ENCODE measurements at regions not wholly inside any gene's neighbourhood (a gene's known extent, or its start where the extent isn't known, plus 50 kb on each side); places are given as distances from the start of the nearest gene placed in this dataset.

DNA sequence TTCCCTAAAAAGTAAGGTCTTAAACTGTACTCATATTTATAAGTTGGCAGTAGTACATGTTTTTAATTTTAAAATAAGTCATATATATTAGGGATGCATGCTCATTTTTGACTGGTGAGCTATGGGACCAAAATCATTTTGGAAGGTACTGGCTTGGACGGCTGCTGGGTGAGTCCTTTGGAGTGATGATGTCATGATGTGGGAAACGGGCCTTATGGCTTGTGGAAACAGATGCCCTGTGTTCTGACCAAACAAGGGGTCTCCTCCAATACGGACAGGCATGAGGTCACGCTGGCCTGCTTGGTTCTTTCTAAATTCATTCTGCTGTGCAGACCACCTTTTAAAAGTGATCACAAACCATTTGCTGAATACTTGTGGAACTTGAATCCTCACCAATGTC lies 109.2 kb upstream of the MGAT5 start:
- DNase-seq (ENCODE audit: low read depth): no peak
- in situ Hi-C loops (cut with HindIII; ENCODE audit: low pct_unique_long_range_greater_than_20kb, low sequenced_read_pairs): no loop called here

DNA sequence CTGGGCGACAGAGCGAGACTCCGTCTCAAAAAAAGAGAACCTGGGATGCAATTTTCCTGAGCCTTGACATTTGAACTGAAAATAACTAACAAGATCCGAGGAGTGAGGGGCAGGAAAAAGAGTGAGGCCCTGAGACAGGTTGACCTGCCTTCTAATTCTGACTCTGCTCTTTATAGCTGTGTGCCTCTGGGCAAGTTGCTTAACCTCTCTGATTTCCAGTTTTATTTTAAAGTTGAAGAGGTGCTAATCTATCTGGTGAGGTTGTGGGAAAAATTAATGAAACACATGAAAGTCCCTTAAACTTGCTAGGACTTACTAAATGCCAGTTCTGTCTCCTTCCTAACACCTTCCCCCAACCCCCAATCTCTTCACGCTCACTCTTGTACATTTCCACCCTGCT lies 108.4 kb upstream of the MGAT5 start:
- in situ Hi-C loops (cut with HindIII; ENCODE audit: low pct_unique_long_range_greater_than_20kb, low sequenced_read_pairs): no loop called here

DNA sequence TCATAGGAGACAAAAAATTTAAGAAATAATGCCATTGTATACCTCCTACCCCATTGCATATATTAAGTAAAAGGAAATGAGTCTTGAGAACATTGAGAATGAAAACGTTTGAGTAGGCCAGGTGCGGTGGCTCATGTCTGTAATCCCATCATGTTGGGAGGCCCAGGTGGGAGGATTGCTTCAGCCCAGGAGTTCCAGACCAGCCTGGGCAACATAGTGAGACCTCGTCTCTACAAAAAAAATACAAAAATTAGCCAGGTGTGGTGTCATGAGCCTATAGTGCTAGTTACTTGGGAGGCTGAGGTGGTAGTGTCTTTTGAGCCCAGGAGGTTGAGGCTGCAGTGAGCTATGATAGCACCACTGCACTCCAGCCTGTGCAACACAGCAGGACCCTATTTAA lies 107.7 kb upstream of the MGAT5 start:
- in situ Hi-C loops (cut with HindIII; ENCODE audit: low pct_unique_long_range_greater_than_20kb, low sequenced_read_pairs): no loop called here
- DNase-seq (ENCODE audit: low read depth): no peak

More for the DNA sequence above, 108.4 kb upstream of the MGAT5 start:
- DNase-seq (ENCODE audit: low read depth): no peak

DNA sequence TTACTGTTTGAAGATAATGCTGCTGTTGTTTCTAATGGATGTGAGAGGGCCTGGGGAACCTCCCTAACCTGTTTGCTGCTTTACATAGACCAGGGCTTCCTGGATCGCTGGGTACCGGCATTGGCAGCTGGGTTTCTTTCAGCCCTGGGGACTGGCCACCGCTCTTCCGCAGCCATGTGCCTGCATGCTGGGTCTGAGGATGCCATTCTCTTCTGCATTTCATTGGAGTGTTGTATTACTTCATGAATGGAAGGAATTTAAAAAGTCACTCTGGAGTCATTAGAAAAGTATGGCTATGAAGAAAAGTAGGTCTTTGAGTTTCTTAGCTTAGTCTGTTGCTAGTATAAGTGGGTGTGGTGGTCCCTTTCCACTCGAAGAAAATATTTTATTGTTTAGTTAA lies 107.3 kb upstream of the MGAT5 start:
- in situ Hi-C loops (cut with HindIII; ENCODE audit: low pct_unique_long_range_greater_than_20kb, low sequenced_read_pairs): no loop called here
- DNase-seq (ENCODE audit: low read depth): no peak

DNA sequence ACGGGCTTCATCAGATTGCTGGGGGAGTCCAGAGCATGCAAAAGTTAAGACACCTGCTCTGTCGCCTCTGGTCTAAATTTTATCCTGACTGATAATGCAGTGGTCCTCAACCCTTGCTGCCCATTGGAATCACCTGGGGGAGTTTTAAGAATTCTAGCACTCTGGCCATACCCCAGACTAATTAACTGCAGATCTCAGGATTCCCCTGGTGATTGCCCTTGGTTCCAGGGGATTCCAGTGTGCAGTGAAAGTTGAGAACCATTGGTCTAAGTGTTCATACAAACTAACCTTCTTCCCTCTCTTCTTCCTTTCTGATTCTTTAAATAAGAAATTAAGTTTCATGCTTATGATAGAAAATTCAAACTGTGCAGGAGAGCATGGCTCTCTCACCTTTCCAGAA lies 105.7 kb upstream of the MGAT5 start:
- in situ Hi-C loops (cut with HindIII; ENCODE audit: low pct_unique_long_range_greater_than_20kb, low sequenced_read_pairs): no loop called here
- no peak for DNase-seq (ENCODE audit: low read depth)

DNA sequence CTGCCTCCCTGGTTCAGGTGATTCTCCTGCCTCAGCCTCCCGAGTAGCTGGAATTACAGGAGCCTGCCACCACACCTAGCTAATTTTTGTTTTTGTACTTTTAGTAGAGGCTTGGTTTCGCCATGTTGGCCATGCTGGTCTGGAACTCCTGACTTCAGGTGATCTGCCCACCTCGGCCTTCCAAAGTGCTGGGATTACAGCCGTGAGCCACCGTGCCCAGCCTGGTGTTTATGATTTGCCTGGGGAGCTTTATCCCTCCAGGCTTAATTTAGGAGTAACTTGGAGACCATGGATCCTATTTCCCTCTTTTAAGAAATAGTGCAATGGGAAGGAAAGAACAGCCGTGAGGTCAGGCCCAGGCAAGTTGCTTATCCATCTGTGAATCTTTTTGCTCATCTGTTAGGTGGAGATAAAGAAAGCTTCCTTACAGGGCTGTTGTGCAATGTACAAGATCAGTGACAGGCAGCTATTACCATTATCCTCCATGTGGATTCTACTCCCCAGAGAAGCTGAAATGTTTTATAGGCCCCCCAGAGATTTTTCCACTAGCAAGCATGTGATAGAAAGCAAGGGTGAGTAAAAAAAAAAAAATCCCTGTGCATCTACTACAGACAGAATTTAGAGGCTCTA lies 104.9 kb upstream of the MGAT5 start:
- DNase-seq (ENCODE audit: low read depth): no peak
- in situ Hi-C loops (cut with HindIII; ENCODE audit: low pct_unique_long_range_greater_than_20kb, low sequenced_read_pairs): no loop called here

DNA sequence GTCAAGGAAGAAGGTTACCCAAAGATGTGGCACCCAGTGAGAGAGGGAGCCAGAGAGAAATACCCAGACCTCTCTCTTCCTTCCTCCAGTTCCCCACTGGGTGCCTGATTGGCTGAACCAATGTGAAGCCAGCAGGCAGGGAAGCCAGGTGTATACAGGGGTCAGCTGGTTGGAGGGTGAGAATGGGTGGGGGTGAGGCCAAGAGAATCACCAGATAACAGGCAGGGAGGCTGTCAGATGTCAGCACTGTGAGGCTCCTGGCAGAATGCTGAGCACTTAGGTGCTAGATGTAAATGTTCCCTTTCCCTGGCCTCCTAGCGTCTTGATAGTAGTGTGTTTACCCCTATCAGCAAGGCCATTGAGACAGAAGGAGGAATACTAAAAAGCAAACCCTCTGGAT lies 104.0 kb upstream of the MGAT5 start:
- DNase-seq (ENCODE audit: low read depth): no peak
- in situ Hi-C loops (cut with HindIII; ENCODE audit: low pct_unique_long_range_greater_than_20kb, low sequenced_read_pairs): no loop called here

DNA sequence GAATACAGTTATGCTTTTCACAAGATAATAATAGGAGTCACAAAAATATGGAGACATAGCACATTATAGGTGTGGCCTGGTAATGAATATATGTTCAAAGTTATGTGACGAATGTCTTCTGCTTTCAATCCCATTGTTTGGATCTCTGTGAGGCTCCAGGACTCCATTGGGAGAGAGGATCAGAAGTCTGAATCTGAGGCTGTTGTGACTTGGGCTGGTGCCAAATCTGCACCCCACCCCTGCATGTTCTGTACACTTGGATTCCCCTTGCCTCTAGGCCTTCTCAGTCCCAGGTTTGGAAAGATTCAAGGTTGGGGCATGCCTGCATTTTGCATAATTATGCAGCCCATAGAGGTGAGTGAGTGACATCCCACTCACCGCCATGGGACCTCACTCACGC lies 103.1 kb upstream of the MGAT5 start:
- in situ Hi-C loops (cut with HindIII; ENCODE audit: low pct_unique_long_range_greater_than_20kb, low sequenced_read_pairs): no loop called here
- no peak for DNase-seq (ENCODE audit: low read depth)

DNA sequence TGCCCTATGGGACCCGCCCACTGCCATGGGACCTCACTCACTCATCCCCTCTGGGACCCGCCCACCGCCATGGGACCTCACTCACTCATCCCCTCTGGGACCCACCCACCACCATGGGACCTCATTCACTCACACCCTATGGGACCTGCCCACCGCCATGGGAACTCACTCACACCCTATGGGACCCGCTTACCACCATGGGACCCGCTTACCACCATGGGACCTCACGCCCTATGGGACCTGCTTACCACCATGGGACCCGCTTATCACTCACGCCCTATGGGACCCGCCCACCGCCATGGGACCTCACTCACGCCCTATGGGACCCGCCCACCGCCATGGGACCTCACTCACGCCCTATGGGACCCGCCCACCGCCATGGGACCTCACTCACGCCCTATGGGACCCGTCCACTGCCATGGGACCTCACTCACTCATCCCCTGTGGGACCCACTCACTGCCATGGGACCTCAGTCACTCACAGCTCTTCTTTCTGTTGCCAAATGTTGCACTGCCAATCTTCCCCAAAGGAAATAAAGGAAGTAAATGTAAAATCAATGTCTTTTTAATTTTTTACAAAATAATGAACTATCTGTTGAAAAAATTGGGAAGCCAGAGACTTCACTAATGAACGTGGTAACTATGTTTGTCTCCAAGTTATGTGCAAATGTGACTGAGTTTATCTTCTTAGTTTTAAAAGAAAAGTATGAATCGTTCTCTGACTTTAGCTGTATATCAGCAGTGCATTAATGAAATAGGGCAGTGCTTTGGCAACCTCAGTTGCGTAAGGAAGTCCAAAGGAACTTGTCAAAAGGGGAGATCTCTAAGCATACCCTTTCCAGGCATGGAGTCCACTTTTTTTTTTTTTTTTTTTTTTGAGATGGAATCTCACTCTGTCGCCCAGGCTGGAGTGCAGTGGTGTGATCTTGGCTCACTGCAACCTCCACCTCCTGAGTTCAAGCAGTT lies 101.5 kb upstream of the MGAT5 start:
- no peak for DNase-seq (ENCODE audit: low read depth)
- in situ Hi-C loops (cut with HindIII; ENCODE audit: low pct_unique_long_range_greater_than_20kb, low sequenced_read_pairs): no loop called here

DNA sequence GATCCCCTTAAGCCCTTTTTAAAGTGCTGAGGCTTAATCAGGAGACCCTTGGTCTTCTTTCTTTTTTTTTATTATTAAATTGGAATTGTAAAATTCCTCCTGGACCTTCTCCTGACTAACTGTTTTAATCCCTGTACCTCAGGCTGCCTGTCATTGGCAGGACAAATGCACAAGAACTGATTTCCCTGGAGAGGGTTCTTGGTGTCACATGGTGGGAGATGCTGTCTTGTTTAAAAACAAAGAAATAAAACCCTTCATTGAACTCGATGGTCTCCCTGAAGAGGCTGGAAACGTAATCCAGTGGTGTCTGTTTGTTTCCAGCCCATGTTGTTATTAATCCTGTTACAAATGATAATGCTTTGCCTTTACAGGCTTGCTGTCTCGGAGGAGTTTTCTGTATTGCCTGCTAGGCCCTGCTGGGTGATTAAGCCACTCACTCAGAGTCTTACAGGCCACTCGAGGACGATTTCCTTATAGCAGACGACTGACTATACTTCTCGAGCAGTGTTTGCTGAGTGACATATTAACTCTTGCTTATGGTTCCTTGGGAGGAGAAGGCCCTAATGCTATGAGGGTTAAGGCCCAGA lies 100.5 kb upstream of the MGAT5 start:
- in situ Hi-C loops (cut with HindIII; ENCODE audit: low pct_unique_long_range_greater_than_20kb, low sequenced_read_pairs): no loop called here
- DNase-seq (ENCODE audit: low read depth): no peak

DNA sequence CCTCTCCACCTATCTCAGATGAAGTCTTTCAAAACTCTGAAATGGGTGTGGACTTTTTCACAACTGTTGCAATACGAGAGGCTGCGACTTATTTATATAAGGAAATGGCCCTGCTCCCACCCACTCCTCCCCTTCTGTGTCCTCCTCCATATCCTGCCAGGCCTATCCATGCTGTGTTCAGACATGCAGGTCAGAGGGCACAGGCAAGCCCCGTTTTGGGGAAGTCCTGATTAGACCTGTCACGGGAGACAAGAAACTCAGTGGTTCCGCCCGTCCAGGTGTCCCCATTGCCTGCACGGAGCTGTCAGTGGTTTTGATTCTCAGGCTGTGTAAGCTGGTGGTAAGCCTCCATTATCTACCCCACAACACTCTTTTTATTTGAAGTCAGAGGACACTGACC lies 99.6 kb upstream of the MGAT5 start:
- in situ Hi-C loops (cut with HindIII; ENCODE audit: low pct_unique_long_range_greater_than_20kb, low sequenced_read_pairs): no loop called here
- no peak for DNase-seq (ENCODE audit: low read depth)

DNA sequence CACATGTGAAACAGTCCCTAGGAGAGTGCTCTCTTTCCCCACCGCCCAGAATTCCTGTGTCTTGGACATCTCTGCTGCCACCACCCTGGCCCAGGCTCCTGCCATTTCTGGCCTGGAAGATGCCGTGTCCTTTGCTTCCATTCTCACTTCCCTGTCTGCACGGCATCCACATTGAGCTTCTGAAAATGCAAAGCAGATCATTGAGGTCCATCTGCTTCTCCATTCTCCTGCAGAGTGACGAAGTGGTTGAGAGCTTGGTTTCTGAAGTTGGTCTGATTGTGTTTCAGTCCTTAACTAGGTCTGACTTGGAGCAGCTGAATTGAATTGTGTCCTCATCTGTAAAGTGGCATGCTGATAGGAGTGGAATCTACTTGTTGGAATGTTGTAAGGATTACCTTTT lies 98.7 kb upstream of the MGAT5 start:
- no peak for DNase-seq (ENCODE audit: low read depth)
- in situ Hi-C loops (cut with HindIII; ENCODE audit: low pct_unique_long_range_greater_than_20kb, low sequenced_read_pairs): no loop called here

DNA sequence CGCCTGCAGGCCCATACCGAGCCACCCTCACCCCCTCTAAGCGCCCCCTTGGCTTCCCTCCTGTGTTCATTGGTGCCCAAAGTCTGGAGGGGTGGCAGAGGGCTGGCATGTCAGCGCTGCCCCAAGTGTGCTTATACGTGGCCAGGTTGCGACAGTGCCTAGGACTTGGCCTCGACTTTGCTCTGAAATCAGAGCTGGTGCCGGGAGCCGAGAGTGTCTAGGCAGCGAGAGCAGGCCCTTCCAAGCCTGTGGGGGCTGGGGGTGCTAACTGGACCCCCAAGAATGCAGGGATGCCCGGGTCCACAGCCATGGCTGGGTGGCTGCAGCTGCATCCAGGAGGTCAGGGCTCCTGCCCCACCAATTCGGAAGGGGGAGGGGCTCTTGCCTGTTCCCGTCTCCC lies 95.6 kb upstream of the MGAT5 start:
- in situ Hi-C loops (cut with HindIII; ENCODE audit: low pct_unique_long_range_greater_than_20kb, low sequenced_read_pairs): no loop called here
- DNase-seq (ENCODE audit: low read depth): no peak

DNA sequence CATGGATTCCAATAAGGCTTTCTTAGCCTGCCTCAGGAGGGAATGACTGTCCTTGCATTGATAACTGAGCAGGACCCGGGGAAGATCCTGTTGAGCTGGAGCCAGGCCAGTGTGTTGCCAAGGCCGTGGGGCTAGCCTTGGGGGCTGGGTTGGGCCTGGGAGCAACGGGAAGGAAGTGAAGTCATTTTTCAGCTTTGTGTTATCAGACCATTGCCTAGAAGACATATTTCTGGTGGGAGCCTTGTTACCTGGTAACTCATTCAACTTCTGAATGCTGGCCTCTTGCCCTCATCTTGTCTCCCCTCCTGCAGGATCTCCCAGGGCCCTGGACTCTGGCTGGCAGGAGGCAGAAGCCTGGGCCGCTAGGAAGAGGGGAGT lies 92.7 kb upstream of the MGAT5 start:
- in situ Hi-C loops (cut with HindIII; ENCODE audit: low pct_unique_long_range_greater_than_20kb, low sequenced_read_pairs): no loop called here
- no peak for DNase-seq (ENCODE audit: low read depth)

DNA sequence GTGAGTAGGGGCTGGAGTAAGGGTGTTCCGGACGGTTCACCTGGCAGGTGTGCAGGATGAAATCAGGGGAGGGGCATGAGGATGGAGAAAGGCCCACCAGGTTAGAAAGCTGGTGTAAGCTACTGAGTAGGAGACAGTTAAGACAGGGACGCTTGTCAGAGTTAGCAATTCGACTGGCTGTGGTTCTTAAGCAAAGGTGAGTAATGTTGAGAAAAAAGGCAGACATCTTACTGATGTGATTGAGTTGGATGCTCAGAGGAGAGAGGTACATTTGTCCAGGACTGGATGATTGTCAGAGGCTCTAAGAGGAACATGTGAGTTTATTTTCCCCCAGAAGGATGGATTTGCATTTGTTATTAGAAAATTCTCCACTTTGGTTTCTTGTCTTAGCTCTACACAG lies 90.5 kb upstream of the MGAT5 start:
- no peak for DNase-seq (ENCODE audit: low read depth)
- in situ Hi-C loops (cut with HindIII; ENCODE audit: low pct_unique_long_range_greater_than_20kb, low sequenced_read_pairs): no loop called here

DNA sequence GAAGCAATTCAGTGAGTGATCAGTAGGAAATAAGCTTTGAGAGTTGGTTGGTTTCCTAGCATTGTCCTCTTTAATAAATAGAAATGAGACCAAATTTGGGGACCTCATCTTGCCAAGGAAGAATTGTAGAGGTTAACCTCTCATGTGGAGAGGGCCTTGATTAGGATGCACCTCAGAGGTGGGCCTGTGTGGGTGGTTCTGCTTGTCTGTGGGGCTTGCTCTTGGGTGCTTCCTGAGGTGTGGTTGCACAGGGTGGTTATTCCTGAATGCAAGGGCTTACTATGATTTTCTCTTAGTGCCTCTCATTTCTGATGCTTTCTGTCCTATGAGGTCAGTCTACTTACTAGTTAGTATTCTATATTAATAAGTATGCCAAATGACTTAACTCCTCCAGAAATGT lies 89.6 kb upstream of the MGAT5 start:
- no peak for DNase-seq (ENCODE audit: low read depth)
- in situ Hi-C loops (cut with HindIII; ENCODE audit: low pct_unique_long_range_greater_than_20kb, low sequenced_read_pairs): no loop called here

DNA sequence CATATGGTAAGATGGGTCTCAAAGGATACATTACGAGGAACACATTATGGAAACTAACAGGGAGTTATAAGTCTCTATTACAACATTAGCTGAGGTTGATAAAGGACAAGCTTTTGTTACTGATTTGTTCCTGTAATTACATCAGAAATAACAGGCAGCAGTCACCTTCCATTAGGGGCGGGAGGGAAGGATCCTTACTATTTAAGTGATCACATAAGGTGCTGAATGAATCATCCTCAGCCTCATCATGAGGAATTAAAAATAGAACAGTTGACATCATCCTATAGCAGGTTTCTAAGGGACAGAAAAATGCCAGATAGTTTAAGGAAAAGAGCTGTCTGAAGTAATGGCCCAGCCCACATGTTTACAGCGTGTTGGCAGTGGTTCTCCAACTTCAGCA lies 86.9 kb upstream of the MGAT5 start:
- peak; percentile 10 for DNase-seq (ENCODE audit: low read depth)
- in situ Hi-C loops (cut with HindIII; ENCODE audit: low pct_unique_long_range_greater_than_20kb, low sequenced_read_pairs): no loop called here

DNA sequence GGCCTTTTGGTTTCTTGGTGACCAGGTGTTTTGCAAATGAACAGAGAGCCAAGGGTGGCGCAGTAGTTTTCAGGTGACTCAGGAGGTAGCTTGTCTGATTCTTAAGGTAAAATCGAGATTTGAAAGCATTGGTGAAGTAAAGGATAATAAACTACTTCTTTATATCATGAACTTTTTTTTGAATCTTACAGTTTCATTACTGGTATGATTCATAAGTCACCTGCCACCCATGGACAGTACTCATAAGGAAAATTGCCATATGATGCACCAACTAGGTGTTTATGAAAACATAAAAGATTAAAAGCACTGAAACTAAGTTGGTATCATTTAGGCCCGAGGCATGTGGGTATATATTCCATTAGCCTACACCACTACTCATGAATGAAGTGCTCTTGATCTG lies 84.1 kb upstream of the MGAT5 start:
- no peak for DNase-seq (ENCODE audit: low read depth)
- in situ Hi-C loops (cut with HindIII; ENCODE audit: low pct_unique_long_range_greater_than_20kb, low sequenced_read_pairs): no loop called here

DNA sequence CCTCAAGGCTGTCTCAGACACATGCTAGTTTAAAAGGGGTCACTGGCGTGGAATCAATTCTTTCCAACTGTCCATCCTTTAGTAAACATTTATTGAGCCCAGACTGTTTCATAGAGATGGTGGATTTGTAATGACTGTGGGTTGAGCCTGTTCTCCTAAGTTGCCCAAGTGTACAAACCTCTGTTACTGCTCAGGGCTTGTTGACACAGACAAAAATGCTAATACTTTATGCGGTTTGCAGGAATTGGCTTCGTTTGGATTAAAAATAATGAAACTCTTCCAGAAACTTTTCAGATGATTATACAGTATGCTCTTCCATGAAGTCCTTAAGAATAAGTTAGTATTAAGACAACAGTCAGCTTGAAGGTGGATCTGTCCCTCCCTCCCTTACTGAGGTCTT lies 83.6 kb upstream of the MGAT5 start:
- in situ Hi-C loops (cut with HindIII; ENCODE audit: low pct_unique_long_range_greater_than_20kb, low sequenced_read_pairs): no loop called here
- no peak for DNase-seq (ENCODE audit: low read depth)

DNA sequence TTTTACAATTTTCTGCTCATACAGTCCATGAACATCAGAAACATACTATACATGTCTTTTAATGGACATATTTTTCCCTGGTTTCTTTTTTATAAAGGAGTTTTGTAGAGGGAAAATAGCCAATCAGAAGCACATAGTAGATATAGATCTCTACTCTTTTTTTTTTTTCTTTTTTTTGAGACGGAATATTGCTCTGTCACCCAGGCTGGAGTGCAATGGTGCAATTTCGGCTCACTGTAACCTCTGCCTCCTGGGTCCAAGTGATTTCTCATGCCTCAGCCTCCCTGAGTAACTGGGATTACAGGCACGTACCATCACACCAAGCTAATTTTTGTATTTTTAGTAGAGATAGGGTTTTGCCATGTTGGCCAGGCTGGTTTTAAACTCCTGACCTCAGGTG lies 83.2 kb upstream of the MGAT5 start:
- in situ Hi-C loops (cut with HindIII; ENCODE audit: low pct_unique_long_range_greater_than_20kb, low sequenced_read_pairs): no loop called here
- DNase-seq (ENCODE audit: low read depth): no peak

All from Caki2 (cell line).